HUES6 (cell line): ENCODE measurements at regions not wholly inside any gene's neighbourhood (a gene's known extent, or its start where the extent isn't known, plus 50 kb on each side); places are given as distances from the start of the nearest gene placed in this dataset.

ENCODE experiments used
- H3K27ac ChIP-seq: 2 replicates; pipeline ENCODE4 v1.7.0; 2013; ENCODE audit warnings: low read depth, mild to moderate bottlenecking, low read length, inconsistent platforms
- H3K27me3 ChIP-seq: 2 replicates; pipeline ENCODE4 v1.6.1; 2013; ENCODE audit warnings: low read length; ENCODE audit not compliant: control insufficient read depth, insufficient read depth
- H3K36me3 ChIP-seq: 2 replicates; pipeline ENCODE4 v1.6.1; 2013; ENCODE audit warnings: low read length; ENCODE audit not compliant: control insufficient read depth, insufficient read depth
- H3K4me1 ChIP-seq: 2 replicates; pipeline ENCODE4 v1.6.1; 2013; ENCODE audit warnings: low read length; ENCODE audit not compliant: control insufficient read depth, insufficient read depth
- H3K4me3 ChIP-seq: 2 replicates; pipeline ENCODE4 v1.5.1; 2013; ENCODE audit warnings: low read depth, low read length
- H3K9ac ChIP-seq: one replicate; pipeline ENCODE4 v1.6.1; 2013; ENCODE audit warnings: mild to moderate bottlenecking, low read length
- H3K9me3 ChIP-seq: 2 replicates; pipeline ENCODE4 v1.6.1; 2013; ENCODE audit warnings: low read depth, low read length; ENCODE audit not compliant: control insufficient read depth, insufficient read depth

DNA sequence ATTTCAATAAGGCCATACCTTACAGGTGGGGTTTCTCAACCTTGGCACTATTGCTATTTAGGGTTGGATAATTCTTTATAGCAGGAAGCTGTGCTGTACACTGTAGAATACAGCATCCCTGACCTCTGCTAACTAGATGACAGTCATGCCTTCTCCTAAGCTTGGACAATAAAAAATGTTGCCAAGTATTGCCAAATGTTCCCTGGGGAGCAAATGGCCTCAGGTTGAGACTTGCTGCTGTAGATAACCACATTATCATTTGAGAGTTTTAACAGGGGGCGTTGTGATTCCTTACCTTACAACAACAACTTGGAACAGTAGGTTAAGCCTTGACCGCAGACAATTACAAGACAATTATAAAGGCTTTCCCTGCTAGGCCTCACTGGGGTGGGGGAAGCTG, 1073.6 kb upstream of the TMEM132C start:
- Histone ChIP-seq H3K36me3 (no peaks in the 10 kb centered on the region), H3K9me3 (no peaks in the 10 kb centered on the region)

DNA sequence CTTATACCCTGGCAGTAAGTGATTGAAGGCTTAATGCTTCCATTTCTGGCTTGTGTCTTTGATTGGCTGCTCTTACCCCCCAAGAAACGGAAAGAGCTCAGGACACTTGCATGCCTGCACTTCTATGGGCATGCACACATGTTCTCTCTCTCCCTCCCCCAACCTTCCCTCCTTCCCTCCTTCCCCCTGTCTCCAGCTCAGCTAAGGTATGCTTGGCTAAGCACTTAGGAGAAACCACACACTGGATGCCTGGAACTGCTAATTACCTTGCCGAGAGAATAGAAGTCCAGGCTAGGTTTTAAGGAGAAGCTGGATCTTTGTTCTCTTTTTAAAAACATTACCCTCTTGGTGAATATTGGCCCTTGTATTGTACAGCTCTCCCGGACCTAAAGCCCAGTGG, 1072.8 kb upstream of the TMEM132C start:
- H3K27me3 ChIP-seq = no peaks in the 10 kb centered on the region
- no peak overlapping the region for H3K27ac ChIP-seq
- H3K4me3 ChIP-seq = no peak overlapping the region
- H3K36me3 ChIP-seq = no peaks in the 10 kb centered on the region
- H3K4me1 ChIP-seq = no peaks in the 10 kb centered on the region
- H3K9ac ChIP-seq = no peak overlapping the region
- H3K9me3 ChIP-seq = no peaks in the 10 kb centered on the region

More for the DNA sequence above, 1073.6 kb upstream of the TMEM132C start:
- Histone ChIP-seq H3K9ac (no peak overlapping the region), H3K4me1 (no peaks in the 10 kb centered on the region), H3K27me3 (no peaks in the 10 kb centered on the region), H3K4me3 (no peak overlapping the region), H3K27ac (no peak overlapping the region)

DNA sequence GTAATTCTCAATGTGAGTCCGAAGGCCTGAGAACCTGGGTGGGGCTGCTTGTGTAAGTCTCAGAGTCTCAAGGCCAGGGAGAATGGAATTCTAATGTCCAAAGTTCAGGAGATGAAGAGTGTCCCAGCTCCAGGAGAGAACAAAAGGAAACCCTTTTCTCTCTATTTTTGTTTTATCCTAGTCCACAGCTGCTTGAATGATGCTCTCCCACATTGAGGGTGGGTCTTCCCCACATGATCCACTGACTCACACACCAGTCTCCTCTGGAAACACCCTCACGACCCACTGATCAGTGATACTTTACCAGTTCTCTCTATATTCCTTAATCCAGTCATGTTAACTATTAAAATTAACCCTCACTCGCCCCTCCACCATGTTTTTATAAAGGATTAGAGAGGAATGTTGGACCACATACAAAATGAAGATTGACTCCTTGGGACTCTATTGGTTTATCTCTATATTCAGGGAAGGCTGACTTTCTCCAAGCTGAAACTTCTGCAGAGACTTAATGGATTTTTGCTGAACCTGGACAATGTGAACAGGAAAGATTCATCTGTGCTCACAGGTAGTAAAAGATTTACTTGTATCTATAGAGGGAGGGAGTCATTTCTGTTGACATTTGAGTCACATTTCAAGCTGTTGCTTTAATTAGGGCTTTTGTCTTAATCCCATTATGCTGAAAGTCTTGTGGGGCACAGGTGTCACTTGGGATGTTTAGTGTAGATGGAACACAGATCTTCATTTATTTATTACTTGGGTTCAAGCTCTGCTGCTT, 1061.0 kb upstream of the TMEM132C start:
- Histone ChIP-seq H3K4me3 (no peak overlapping the region), H3K9me3 (peaks cover 2% of the 10 kb centered on the region), H3K27me3 (no peaks in the 10 kb centered on the region), H3K36me3 (no peaks in the 10 kb centered on the region), H3K9ac (no peak overlapping the region), H3K27ac (no peak overlapping the region), H3K4me1 (no peaks in the 10 kb centered on the region)

DNA sequence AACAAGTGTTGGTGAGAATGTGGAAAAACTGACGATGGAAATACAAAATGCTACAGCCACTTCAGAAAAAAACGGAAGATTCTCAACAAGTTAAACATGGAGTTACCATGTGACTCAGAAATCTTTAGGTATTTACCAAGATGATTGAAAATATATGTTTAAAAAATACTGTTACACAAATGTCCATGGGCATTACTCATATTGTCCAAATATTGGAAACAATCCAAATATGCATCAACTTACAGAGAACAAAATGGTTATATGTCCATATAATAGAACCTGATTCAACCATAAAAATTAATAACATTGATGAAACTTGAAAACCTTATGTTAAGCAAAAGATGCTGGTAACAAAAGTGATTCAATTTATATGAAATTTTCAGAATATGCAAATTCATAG, 1057.7 kb upstream of the TMEM132C start:
- 0 out of 2 replicates have a peak, but pooled peaks cover 7% of the 10 kb centered on the region for H3K9me3 ChIP-seq
- no peak overlapping the region for H3K27ac ChIP-seq

DNA sequence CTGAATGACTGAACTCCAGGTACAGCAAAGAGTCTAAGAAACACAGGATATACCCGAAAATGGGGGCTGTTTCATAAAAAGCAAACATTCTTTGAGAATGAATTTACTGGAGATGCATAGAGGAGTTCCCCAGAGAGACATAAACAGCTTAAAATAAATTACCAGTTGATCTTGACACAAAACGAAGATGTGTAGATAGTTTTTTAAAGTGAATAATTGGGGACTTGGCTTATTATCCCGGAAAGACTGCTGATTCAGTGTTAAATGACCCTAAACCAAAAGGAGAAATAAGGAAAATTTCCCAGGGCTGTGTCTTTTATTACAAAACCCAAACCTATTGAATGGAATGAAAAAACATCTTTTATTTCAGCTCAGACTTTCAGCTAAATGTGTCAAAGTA, 1052.8 kb upstream of the TMEM132C start:
- Histone ChIP-seq H3K4me1 (no peaks in the 10 kb centered on the region), H3K4me3 (no peak overlapping the region), H3K9me3 (0 out of 2 replicates have a peak, but pooled peaks cover 7% of the 10 kb centered on the region), H3K27ac (no peak overlapping the region), H3K36me3 (no peaks in the 10 kb centered on the region), H3K27me3 (peaks cover 3% of the 10 kb centered on the region; the same call in 1 of the 2 replicates), H3K9ac (no peak overlapping the region)

More for the DNA sequence above, 1057.7 kb upstream of the TMEM132C start:
- Histone ChIP-seq H3K36me3 (no peaks in the 10 kb centered on the region), H3K4me1 (no peaks in the 10 kb centered on the region), H3K9ac (no peak overlapping the region), H3K4me3 (no peak overlapping the region), H3K27me3 (no peaks in the 10 kb centered on the region; the same call in 1 of the 2 replicates)

DNA sequence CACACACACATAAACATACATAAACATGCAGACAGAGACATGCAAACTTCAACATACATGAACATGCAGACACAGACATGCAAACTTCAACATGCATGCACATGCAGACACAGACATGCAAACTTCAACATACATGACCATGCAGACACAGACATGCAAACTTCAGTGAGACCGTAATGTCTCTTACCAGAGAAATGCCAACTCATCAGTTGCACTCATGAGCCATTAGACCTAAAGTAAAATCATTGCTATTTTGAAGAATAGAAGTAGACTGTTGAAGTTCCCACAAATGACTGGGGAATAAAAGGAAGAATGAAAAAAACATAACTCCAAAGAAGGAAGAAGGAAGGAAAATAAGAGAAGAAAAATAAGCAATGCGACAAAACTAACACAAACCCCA, 1044.0 kb upstream of the TMEM132C start:
- H3K27ac ChIP-seq = no peak overlapping the region
- H3K4me3 ChIP-seq = no peak overlapping the region
- no peaks in the 10 kb centered on the region for H3K27me3 ChIP-seq
- H3K9me3 ChIP-seq = no peaks in the 10 kb centered on the region
- no peaks in the 10 kb centered on the region for H3K36me3 ChIP-seq
- H3K4me1 ChIP-seq = no peaks in the 10 kb centered on the region
- no peak overlapping the region for H3K9ac ChIP-seq

DNA sequence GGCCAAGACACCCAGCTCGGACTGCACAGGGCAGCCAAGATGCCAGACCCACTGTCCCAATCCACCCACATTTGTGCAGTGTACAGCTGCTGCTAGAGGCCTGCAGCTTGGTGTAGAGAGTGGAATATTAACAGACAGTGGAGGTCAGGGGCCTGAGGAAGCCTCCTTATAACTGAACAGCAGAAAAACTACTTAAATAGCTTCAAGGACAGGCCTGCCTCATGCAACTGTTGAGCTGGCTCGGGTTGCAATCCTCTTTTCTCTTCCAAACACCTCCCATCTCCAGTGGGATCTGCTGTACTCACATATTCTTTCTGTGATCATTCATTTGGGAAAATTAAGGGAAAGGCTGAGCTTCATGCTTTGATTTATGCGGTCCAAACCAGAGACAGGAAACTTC, 1043.2 kb upstream of the TMEM132C start:
- Histone ChIP-seq H3K9ac (no peak overlapping the region), H3K27me3 (no peaks in the 10 kb centered on the region), H3K9me3 (no peaks in the 10 kb centered on the region), H3K4me3 (no peak overlapping the region), H3K4me1 (no peaks in the 10 kb centered on the region), H3K27ac (no peak overlapping the region), H3K36me3 (no peaks in the 10 kb centered on the region)

DNA sequence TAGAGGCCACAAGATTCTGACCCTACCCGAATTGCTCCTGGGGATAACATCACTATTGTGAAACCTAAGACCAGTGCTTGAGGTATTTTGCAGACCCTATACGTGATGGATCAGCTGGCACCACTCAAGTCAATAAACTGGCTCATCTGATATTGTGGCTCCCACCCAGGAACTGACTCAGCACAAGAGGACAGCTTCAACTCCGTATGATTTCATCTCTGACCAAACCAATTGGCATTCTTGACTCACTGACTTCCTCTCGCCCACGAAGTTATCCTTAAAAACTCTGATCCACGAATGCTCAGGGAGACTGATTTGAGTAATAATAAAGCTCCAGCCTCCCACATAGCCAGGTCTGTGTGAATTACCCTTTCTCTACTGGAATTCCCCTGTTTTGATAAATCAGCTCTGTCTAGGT, 1036.1 kb upstream of the TMEM132C start:
- no peaks in the 10 kb centered on the region for H3K36me3 ChIP-seq
- H3K9me3 ChIP-seq = 0 out of 2 replicates have a peak, but pooled peaks cover 3% of the 10 kb centered on the region
- H3K27me3 ChIP-seq = no peaks in the 10 kb centered on the region
- H3K4me1 ChIP-seq = no peaks in the 10 kb centered on the region
- H3K9ac ChIP-seq = no peak overlapping the region
- no peak overlapping the region for H3K27ac ChIP-seq
- no peak overlapping the region for H3K4me3 ChIP-seq

DNA sequence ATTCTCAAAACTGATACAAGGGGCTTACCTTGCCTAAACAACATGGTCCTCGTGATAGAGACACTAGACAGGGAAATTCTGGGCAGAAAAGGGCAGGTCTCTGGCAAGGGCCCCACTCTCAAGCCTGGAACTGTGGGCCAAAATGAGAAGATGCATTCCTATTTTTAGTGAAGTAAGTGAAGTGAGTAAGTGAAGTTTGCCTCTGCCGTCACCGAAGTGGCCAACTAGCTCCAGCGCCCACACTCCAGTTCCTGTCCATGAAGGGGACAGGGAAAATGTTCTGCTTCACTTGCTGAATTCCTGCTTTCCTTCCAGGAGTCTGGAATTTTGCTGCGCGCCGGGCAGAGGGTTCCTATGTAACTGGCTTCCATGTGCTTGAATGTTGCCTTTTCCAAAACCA, 1035.6 kb upstream of the TMEM132C start:
- H3K4me1 ChIP-seq = no peaks in the 10 kb centered on the region
- H3K27ac ChIP-seq = no peak overlapping the region
- no peak overlapping the region for H3K4me3 ChIP-seq
- 0 out of 2 replicates have a peak, but pooled peaks cover 3% of the 10 kb centered on the region for H3K9me3 ChIP-seq
- no peak overlapping the region for H3K9ac ChIP-seq
- no peaks in the 10 kb centered on the region for H3K36me3 ChIP-seq
- no peaks in the 10 kb centered on the region for H3K27me3 ChIP-seq

DNA sequence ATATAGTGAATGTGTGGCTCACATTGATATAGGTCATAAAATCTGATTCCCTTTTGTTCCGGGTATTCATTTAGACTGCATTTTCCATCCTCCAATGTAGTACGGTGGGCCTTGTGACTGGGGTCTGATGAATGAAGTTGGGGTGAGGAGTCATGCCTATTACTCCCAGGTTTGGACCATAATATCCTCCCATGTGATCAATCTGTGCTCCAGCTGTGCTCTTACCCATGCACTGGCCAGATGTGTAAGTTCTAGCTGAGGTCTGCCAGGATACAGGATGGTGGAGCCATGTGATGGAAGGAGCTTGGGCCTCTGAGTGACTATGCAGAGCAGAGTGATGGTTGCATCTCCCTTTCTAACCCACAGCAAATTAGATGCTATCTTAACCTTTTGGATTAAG, 1034.0 kb upstream of the TMEM132C start:
- no peaks in the 10 kb centered on the region for H3K36me3 ChIP-seq
- H3K4me1 ChIP-seq = no peaks in the 10 kb centered on the region
- H3K27ac ChIP-seq = no peak overlapping the region
- no peak overlapping the region for H3K9ac ChIP-seq
- H3K9me3 ChIP-seq = 0 out of 2 replicates have a peak, but pooled peaks cover 3% of the 10 kb centered on the region
- H3K27me3 ChIP-seq = no peaks in the 10 kb centered on the region
- H3K4me3 ChIP-seq = no peak overlapping the region

DNA sequence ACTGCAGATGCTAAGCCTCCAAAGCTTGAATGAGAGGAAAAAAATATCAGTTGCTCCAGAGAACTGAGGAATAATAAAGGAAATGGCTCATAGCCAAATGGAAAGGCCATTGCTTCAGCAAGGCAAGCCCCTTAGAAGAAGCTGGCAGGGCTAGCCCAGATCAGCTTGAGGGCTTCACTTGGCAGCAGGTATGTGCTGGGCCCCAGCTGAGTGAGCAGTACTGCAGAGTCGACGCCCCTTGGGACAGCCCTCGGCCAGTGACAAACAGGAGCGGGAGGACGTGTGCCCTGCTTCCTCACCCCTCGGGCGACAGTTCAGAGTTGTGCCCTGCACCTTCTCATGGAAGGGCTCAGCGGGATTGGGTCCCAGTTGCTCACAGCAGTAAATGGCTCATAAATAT, 1031.2 kb upstream of the TMEM132C start:
- Histone ChIP-seq H3K4me3 (no peak overlapping the region), H3K9ac (no peak overlapping the region), H3K9me3 (0 out of 2 replicates have a peak, but pooled peaks cover 3% of the 10 kb centered on the region), H3K27me3 (no peaks in the 10 kb centered on the region), H3K27ac (no peak overlapping the region), H3K36me3 (no peaks in the 10 kb centered on the region), H3K4me1 (no peaks in the 10 kb centered on the region)
